ENCODE measurements at regions not wholly inside any gene's neighbourhood (a gene's known extent, or its start where the extent isn't known, plus 50 kb on each side); places are given as distances from the start of the nearest gene placed in this dataset.

- Histone ChIP-seq H3K36me3 (no peaks in the 10 kb centered on the region), H3K4me3 (no peak overlapping the region), H3K27me3 (no peaks in the 10 kb centered on the region), H3K27ac (no peak overlapping the region), H3K4me1 (no peaks in the 10 kb centered on the region), H3K9me3 (no peaks in the 10 kb centered on the region)
- no peak for ATAC-seq
- no peak for DNase-seq
- intact Hi-C loops (cut with DNase I), result loop anchor here in 3 of 10 donors (5.0 to 10.0 kb wide), 2 partner anchors 1480 to 1557 kb away; no protein-coding TSS in a partner anchor
- TF ChIP-seq POLR2A (IDR thresholded peaks at IDR 0.05) (no peak), CTCF (IDR thresholded peaks at IDR 0.05) (no peak)
- WGBS, 4 donors, result 83 to 93% (median 88%) methylated on average over 7 of the region's 7 CpGs
These were observed 290.4 kb downstream of the RNF144A start for GRCh38 chr2:7207631-7208030.

- no peaks in the 10 kb centered on the region for H3K9me3 ChIP-seq
- 76 to 91% (median 78%) methylated on average over 5 of the region's 5 CpGs for WGBS, 4 donors
- no peak for ATAC-seq
- no peak overlapping the region for H3K27ac ChIP-seq
- no peaks in the 10 kb centered on the region for H3K36me3 ChIP-seq
- no peaks in the 10 kb centered on the region for H3K4me1 ChIP-seq
- intact Hi-C loops (cut with DNase I), result loop anchor here in 3 of 10 donors (5.0 to 10.0 kb wide), 2 partner anchors 1477 to 1555 kb away; no protein-coding TSS in a partner anchor
- no peaks in the 10 kb centered on the region for H3K27me3 ChIP-seq
- no peak overlapping the region for H3K4me3 ChIP-seq
- TF ChIP-seq POLR2A (IDR thresholded peaks at IDR 0.05), result no peak
- no peak for TF ChIP-seq CTCF (IDR thresholded peaks at IDR 0.05)
- DNase-seq, result no peak
These were observed 292.7 kb downstream of the RNF144A start for GRCh38 chr2:7209757-7210555.

GRCh38 chr2:7210712-7211111 is 293.5 kb downstream of the RNF144A start:
- no peaks in the 10 kb centered on the region for H3K4me1 ChIP-seq
- H3K36me3 ChIP-seq, result no peaks in the 10 kb centered on the region
- no peak for TF ChIP-seq CTCF (IDR thresholded peaks at IDR 0.05)
- TF ChIP-seq POLR2A (IDR thresholded peaks at IDR 0.05), result no peak
- no peaks in the 10 kb centered on the region for H3K9me3 ChIP-seq
- H3K27me3 ChIP-seq, result no peaks in the 10 kb centered on the region
- WGBS, 4 donors, result 91 to 94% (median 92%) methylated on average over 4 of the region's 4 CpGs
- ATAC-seq (no peak), DNase-seq (no peak)
- intact Hi-C loops (cut with DNase I), result no loop called here
- no peak overlapping the region for H3K4me3 ChIP-seq
- H3K27ac ChIP-seq, result no peak overlapping the region

- intact Hi-C loops (cut with DNase I), result no loop called here
- ATAC-seq (no peak), DNase-seq (no peak)
- H3K4me3 ChIP-seq, result no peak overlapping the region
- 76 to 95% (median 81%) methylated on average over 1 of the region's 1 CpG for WGBS, 4 donors
- H3K27ac ChIP-seq, result no peak overlapping the region
- H3K9me3 ChIP-seq, result peaks cover 0 to 8% (median 0%) of the 10 kb centered on the region in 12 donors
- H3K36me3 ChIP-seq, result no peaks in the 10 kb centered on the region
- no peaks in the 10 kb centered on the region for H3K4me1 ChIP-seq
- TF ChIP-seq CTCF (IDR thresholded peaks at IDR 0.05) (no peak), POLR2A (IDR thresholded peaks at IDR 0.05) (no peak)
- no peaks in the 10 kb centered on the region for H3K27me3 ChIP-seq
These were observed 308.6 kb downstream of the RNF144A start for GRCh38 chr2:7225848-7226247.

All from heart left ventricle (tissue), 16 donors.